ENCODE measurements at regions not wholly inside any gene's neighbourhood (a gene's known extent, or its start where the extent isn't known, plus 50 kb on each side); places are given as distances from the start of the nearest gene placed in this dataset.
A peak's percentile ranks its signal among the peaks of the same experiment; 100 is the strongest.

GRCh38 chr9:90948156-90948555 is 146.5 kb downstream of the SYK start:
- no peak overlapping the region for H3K27ac ChIP-seq
- DNase-seq (ENCODE audit: low read depth, low spot score), result no peak

GRCh38 chr9:90950600-90950999 is 149.0 kb downstream of the SYK start:
- no peak for DNase-seq (ENCODE audit: low read depth, low spot score)
- H3K27ac ChIP-seq, result no peak overlapping the region

- no peak for DNase-seq (ENCODE audit: low read depth, low spot score)
- H3K27ac ChIP-seq, result no peak overlapping the region
These were observed 151.6 kb downstream of the SYK start for GRCh38 chr9:90953200-90953599.

GRCh38 chr9:90953805-90954204 is 152.2 kb downstream of the SYK start:
- no peak for DNase-seq (ENCODE audit: low read depth, low spot score)
- H3K27ac ChIP-seq, result no peak overlapping the region

- no peak for DNase-seq (ENCODE audit: low read depth, low spot score)
- H3K27ac ChIP-seq, result no peak overlapping the region
These were observed 154.6 kb downstream of the SYK start for GRCh38 chr9:90956026-90956810.

GRCh38 chr9:90958328-90958727 is 156.7 kb downstream of the SYK start:
- DNase-seq (ENCODE audit: low read depth, low spot score), result no peak
- no peak overlapping the region for H3K27ac ChIP-seq

- no peak for DNase-seq (ENCODE audit: low read depth, low spot score)
- H3K27ac ChIP-seq, result no peak overlapping the region
These were observed 159.3 kb downstream of the SYK start for GRCh38 chr9:90960941-90961340.

- DNase-seq (ENCODE audit: low read depth, low spot score), result no peak
- H3K27ac ChIP-seq, result no peak overlapping the region
These were observed 159.8 kb downstream of the SYK start for GRCh38 chr9:90961375-90961774.

GRCh38 chr9:90964101-90965020 is 162.7 kb downstream of the SYK start:
- no peak for DNase-seq (ENCODE audit: low read depth, low spot score)
- no peak overlapping the region for H3K27ac ChIP-seq

GRCh38 chr9:90965226-90966030 is 163.8 kb downstream of the SYK start:
- H3K27ac ChIP-seq, result peak overlapping the region; percentile 45
- DNase-seq (ENCODE audit: low read depth, low spot score), result no peak

GRCh38 chr9:90966031-90966290 is 164.3 kb downstream of the SYK start:
- peak overlapping the region; percentile 45 for H3K27ac ChIP-seq
- no peak for DNase-seq (ENCODE audit: low read depth, low spot score)

- peak overlapping the region; percentile 45 for H3K27ac ChIP-seq
- no peak for DNase-seq (ENCODE audit: low read depth, low spot score)
These were observed 165.0 kb downstream of the SYK start for GRCh38 chr9:90966480-90967144.

GRCh38 chr9:90967145-90967538 is 165.5 kb downstream of the SYK start:
- no peak for DNase-seq (ENCODE audit: low read depth, low spot score)
- H3K27ac ChIP-seq, result no peak overlapping the region

- no peak for DNase-seq (ENCODE audit: low read depth, low spot score)
- H3K27ac ChIP-seq, result peak overlapping the region; percentile 73
These were observed 167.5 kb downstream of the SYK start for GRCh38 chr9:90969021-90969675.

- DNase-seq (ENCODE audit: low read depth, low spot score), result peak; percentile 100
- peak overlapping the region; percentile 73 for H3K27ac ChIP-seq
These were observed 169.0 kb downstream of the SYK start for GRCh38 chr9:90970608-90971007.

- DNase-seq (ENCODE audit: low read depth, low spot score), result no peak
- H3K27ac ChIP-seq, result no peak overlapping the region
These were observed 170.4 kb downstream of the SYK start for GRCh38 chr9:90972057-90972456.

GRCh38 chr9:90974016-90974415 is 172.4 kb downstream of the SYK start:
- DNase-seq (ENCODE audit: low read depth, low spot score), result no peak

GRCh38 chr9:90974643-90975245 is 173.1 kb downstream of the SYK start:
- DNase-seq (ENCODE audit: low read depth, low spot score), result no peak
- no peak overlapping the region for H3K27ac ChIP-seq

More at GRCh38 chr9:90974016-90974415, 172.4 kb downstream of the SYK start:
- peak overlapping the region; percentile 10 for H3K27ac ChIP-seq

- DNase-seq (ENCODE audit: low read depth, low spot score), result no peak
- H3K27ac ChIP-seq, result no peak overlapping the region
These were observed 174.3 kb downstream of the SYK start for GRCh38 chr9:90975781-90976538.
